Gastrocnemius medialis (tissue), 4 donors: ENCODE measurements at regions not wholly inside any gene's neighbourhood (a gene's known extent, or its start where the extent isn't known, plus 50 kb on each side); places are given as distances from the start of the nearest gene placed in this dataset.
A peak's percentile ranks its signal among the peaks of the same experiment; 100 is the strongest.

Experiments used
- ATAC-seq, 2 donors: fragments of 150-250 bp; one replicate each; pipeline ENCODE4 v1.9.1; 2016
- DNase-seq, 2 donors: peaks; one replicate each; pipeline ENCODE4 v3.0.0-alpha.2; 2019
- H3K27ac ChIP-seq, 4 donors: fragments of 200-600 bp; sonication (generic); 1 replicate in 1 of 4; 2 replicates in 3 of 4; pipeline ENCODE4 v1.5.1; 2016 to 2018; ENCODE audit warnings: mild to moderate bottlenecking in 2 of 4, moderate library complexity in 1 of 4
- H3K27me3 ChIP-seq, 3 donors: fragments of 200-600 bp; sonication (generic) in 2 of 3; 1 replicate in 1 of 3; 2 replicates in 2 of 3; pipeline versions ENCODE4 v1.5.1 to v1.6.0; 2016 to 2019; ENCODE audit warnings: mild to moderate bottlenecking in 1 of 3, moderate library complexity in 1 of 3
- H3K36me3 ChIP-seq, 2 donors: fragments of 200-600 bp; sonication (generic) in 1 of 2; one replicate each; pipeline ENCODE4 v1.5.1; 2017 to 2018
- H3K4me1 ChIP-seq, 2 donors: fragments of 200-600 bp; sonication (generic) in 1 of 2; one replicate each; pipeline ENCODE4 v1.5.1; 2016 to 2017; ENCODE audit warnings: mild to moderate bottlenecking in 2 of 2
- H3K4me3 ChIP-seq, 4 donors: fragments of 200-600 bp; sonication (generic) in 3 of 4; 1 replicate in 1 of 4; 2 replicates in 3 of 4; pipeline ENCODE4 v1.5.1; 2016 to 2019; ENCODE audit warnings: mild to moderate bottlenecking in 2 of 4
- H3K9me3 ChIP-seq, 3 donors: fragments of 200-600 bp; sonication (generic) in 2 of 3; 1 replicate in 1 of 3; 2 replicates in 2 of 3; pipeline ENCODE4 v1.5.1; 2016 to 2019
- POLR2A ChIP-seq, 2 donors: fragments of 450-650 bp; IDR thresholded peaks; one replicate each; pipeline ENCODE4 v1.6.1; 2017; ENCODE audit warnings: antibody characterized with exemption in 2 of 2, mild to moderate bottlenecking in 2 of 2, moderate library complexity in 2 of 2
- in situ Hi-C, 4 donors: fragments of 200-750 bp; cut with MboI; loops; one replicate each; pipeline versions ENCODE4 v1.15.0 to v1.8.0; 2017; ENCODE audit warnings: low sequenced_read_pairs in 4 of 4
- intact Hi-C: fragments of 100-400 bp; cut with DNase I; formaldehyde crosslinking; loops from one replicate; pipeline ENCODE4 v1.15.1; 2023; ENCODE audit warnings: low total_unique reads
- TF ChIP-seq, protein P1 (sequence below), 5 experiments: fragments of 450-650 bp in 3 of 5; fragments of 200-600 bp in 2 of 5; sonication (generic) in 2 of 5; IDR thresholded peaks in 4 of 5; conservative IDR thresholded peaks in 1 of 5; 1 replicate in 4 of 5; 2 replicates in 1 of 5; pipeline ENCODE4 v1.5.1; 2016 to 2019; ENCODE audit warnings: antibody characterized with exemption in 5 of 5, mild to moderate bottlenecking in 3 of 5, moderate library complexity in 3 of 5

DNA sequence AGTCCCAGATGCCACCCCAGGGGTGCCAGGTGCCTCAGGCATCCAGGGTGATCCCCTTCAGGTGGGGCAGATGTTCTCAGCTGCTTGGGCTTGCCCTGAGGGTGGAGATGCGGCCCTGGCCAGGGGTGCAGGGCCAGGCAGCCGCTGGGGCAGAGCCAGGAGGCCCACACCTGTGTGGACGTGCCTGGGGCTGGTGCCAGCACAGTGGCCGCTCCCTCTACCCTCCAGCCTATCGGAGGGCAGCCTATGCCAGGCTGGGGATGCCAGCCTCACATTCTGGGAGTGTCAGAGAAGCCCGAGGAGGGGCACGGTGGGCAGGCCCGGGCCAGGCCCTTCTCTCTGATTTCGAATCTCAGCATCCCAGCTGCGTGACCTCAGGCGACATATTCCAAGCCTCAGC is 96.5 kb upstream of the WNT4 start:
- TF ChIP-seq, protein P1, sequence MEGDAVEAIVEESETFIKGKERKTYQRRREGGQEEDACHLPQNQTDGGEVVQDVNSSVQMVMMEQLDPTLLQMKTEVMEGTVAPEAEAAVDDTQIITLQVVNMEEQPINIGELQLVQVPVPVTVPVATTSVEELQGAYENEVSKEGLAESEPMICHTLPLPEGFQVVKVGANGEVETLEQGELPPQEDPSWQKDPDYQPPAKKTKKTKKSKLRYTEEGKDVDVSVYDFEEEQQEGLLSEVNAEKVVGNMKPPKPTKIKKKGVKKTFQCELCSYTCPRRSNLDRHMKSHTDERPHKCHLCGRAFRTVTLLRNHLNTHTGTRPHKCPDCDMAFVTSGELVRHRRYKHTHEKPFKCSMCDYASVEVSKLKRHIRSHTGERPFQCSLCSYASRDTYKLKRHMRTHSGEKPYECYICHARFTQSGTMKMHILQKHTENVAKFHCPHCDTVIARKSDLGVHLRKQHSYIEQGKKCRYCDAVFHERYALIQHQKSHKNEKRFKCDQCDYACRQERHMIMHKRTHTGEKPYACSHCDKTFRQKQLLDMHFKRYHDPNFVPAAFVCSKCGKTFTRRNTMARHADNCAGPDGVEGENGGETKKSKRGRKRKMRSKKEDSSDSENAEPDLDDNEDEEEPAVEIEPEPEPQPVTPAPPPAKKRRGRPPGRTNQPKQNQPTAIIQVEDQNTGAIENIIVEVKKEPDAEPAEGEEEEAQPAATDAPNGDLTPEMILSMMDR (IDR thresholded peaks at IDR 0.05 in 4 of 5, conservative IDR thresholded peaks at IDR 0.05 in 1 of 5): no peak
- no peak for TF ChIP-seq POLR2A (IDR thresholded peaks at IDR 0.05)
- intact Hi-C loops: no loop called here
- H3K4me3 ChIP-seq: no peak overlapping the region
- ATAC-seq (no peak), DNase-seq (no peak)
- in situ Hi-C loops: no loop called here
- H3K4me1 ChIP-seq: no peaks in the 10 kb centered on the region
- no peaks in the 10 kb centered on the region for H3K9me3 ChIP-seq
- no peak overlapping the region for H3K27ac ChIP-seq
- H3K27me3 ChIP-seq: peaks cover 0 to 14% (median 8%) of the 10 kb centered on the region in 3 donors
- no peaks in the 10 kb centered on the region for H3K36me3 ChIP-seq

DNA sequence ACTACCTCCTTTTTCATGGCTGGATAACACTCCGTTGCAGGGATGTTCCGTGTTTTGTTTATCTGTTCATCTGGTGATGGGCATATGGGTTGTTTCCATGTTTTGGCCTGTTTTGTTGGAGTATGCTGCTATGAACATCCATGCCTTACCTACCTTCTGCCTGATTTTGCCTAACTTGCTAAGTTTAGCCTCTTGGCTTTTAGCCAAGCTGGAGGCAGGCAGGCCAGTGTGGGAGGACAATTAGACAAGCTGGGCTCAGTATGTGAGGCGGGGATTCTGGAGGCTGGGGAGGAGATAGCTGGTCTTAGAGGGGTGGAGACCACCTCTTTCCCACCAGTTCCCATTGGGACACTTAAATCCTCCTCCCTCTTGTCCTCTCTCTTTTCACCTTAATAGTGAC is 98.4 kb upstream of the WNT4 start:
- intact Hi-C loops: loop anchor here (10.0 kb wide), 1 partner anchor 324 kb away; the partner anchor contains the start of gene EPHA8
- DNase-seq (no peak), ATAC-seq (no peak)
- H3K4me1 ChIP-seq: no peaks in the 10 kb centered on the region
- H3K27me3 ChIP-seq: peaks cover 0 to 2% (median under 1%) of the 10 kb centered on the region in 3 donors
- in situ Hi-C loops: no loop called here
- TF ChIP-seq, protein P1 (IDR thresholded peaks at IDR 0.05 in 4 of 5, conservative IDR thresholded peaks at IDR 0.05 in 1 of 5): no peak
- H3K27ac ChIP-seq: no peak overlapping the region
- H3K9me3 ChIP-seq: no peaks in the 10 kb centered on the region
- H3K4me3 ChIP-seq: no peak overlapping the region
- no peaks in the 10 kb centered on the region for H3K36me3 ChIP-seq

DNA sequence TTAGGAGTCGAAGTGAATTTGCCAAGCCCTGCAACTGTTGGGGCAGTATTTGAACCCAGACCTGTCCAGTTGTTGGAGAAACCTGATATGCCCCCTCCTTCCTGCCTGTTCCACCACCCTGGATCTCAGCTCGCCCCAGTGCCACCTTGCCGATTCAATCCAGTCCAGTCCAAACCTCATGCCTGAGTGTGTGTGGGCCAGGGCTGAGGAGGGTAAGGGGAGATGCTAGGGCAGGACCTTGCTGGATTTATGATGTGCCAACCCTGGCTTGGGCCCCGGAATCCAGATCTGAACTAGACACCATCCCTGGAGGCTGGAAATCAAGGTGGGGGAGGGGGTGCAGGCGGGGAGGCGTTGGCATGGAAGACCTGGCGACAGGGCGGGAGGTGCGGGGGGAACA is 98.9 kb upstream of the WNT4 start:
- Histone ChIP-seq H3K27ac (no peak overlapping the region), H3K36me3 (no peaks in the 10 kb centered on the region), H3K9me3 (no peaks in the 10 kb centered on the region), H3K4me3 (no peak overlapping the region), H3K4me1 (no peaks in the 10 kb centered on the region), H3K27me3 (no peaks in the 10 kb centered on the region)
- intact Hi-C loops: loop anchor here (10.0 kb wide), 1 partner anchor 323 kb away; the partner anchor contains the start of gene EPHA8
- in situ Hi-C loops: no loop called here
- DNase-seq: peak in 1 of 2 donors; percentile 14
- ATAC-seq: no peak
- TF ChIP-seq, protein P1 (IDR thresholded peaks at IDR 0.05 in 4 of 5, conservative IDR thresholded peaks at IDR 0.05 in 1 of 5): no peak
- no peak for TF ChIP-seq POLR2A (IDR thresholded peaks at IDR 0.05)

DNA sequence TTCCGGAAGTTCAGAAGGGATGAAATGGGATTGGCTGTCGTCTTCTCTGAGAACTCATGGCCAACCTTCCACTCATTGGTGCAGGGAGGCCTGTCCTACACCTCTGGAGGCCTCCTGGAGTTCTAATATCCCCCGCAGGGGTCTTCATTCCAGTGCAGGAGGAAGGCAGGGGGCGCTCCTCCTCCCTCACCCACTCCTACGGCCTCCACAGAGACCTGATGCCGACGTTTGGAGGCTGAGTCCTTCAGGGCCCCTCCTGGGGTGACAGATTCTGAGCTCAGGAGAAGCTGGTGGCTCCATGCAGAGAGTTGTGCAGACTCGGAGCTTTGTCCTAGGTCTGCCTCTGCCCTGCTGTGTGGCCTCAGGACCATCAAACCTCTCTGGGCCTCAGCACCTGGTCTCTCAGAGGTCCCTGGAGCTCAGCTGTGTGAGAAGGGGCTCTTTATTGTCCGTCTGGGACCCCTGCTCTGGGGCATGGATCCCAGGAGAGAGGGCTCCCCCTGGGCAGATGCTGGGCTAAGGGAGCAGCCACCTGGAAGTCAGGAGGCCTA is 102.3 kb upstream of the WNT4 start:
- Histone ChIP-seq H3K27ac (no peak overlapping the region), H3K36me3 (no peaks in the 10 kb centered on the region), H3K9me3 (no peaks in the 10 kb centered on the region), H3K4me1 (peaks cover 0 to 4% of the 10 kb centered on the region in 2 donors), H3K27me3 (peaks cover 0 to 5% (median 0%) of the 10 kb centered on the region in 3 donors), H3K4me3 (no peak overlapping the region)
- no peak for DNase-seq
- intact Hi-C loops (loop anchor here (10.0 kb wide), 1 partner anchor 320 kb away; the partner anchor contains the start of gene EPHA8), in situ Hi-C loops (no loop called here)
- no peak for ATAC-seq
- TF ChIP-seq POLR2A (IDR thresholded peaks at IDR 0.05): no peak
- TF ChIP-seq, protein P1 (IDR thresholded peaks at IDR 0.05 in 4 of 5, conservative IDR thresholded peaks at IDR 0.05 in 1 of 5): no peak

DNA sequence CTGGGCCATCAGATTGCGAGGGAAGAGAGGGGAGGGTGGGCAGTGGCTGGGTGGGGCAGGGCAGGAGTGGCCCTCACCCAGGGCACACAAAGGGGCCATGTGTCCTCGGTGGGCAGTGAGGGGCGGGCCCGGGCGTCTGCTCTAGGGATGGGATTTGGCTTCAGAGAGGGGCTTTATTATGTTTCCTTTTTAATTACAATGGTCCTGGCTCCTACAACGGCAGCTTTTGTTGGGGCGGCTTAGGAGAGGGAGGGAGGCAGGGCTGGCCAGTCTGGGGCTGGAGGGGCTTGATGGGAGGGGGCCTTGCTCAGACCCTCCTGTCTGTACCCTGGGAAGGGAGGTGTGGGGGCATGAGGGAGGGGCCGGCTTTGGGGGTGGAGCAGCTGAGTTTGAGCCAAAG is 102.8 kb upstream of the WNT4 start:
- H3K27ac ChIP-seq: no peak overlapping the region
- no peak for DNase-seq
- intact Hi-C loops: loop anchor here (10.0 kb wide), 1 partner anchor 319 kb away; the partner anchor contains the start of gene EPHA8
- ATAC-seq: no peak
- no peaks in the 10 kb centered on the region for H3K9me3 ChIP-seq
- no peak overlapping the region for H3K4me3 ChIP-seq
- in situ Hi-C loops: no loop called here
- no peaks in the 10 kb centered on the region for H3K36me3 ChIP-seq
- H3K27me3 ChIP-seq: peaks cover 0 to 7% (median 0%) of the 10 kb centered on the region in 3 donors
- peaks cover 0 to 4% of the 10 kb centered on the region in 2 donors for H3K4me1 ChIP-seq
- TF ChIP-seq, protein P1 (IDR thresholded peaks at IDR 0.05 in 4 of 5, conservative IDR thresholded peaks at IDR 0.05 in 1 of 5): no peak
- no peak for TF ChIP-seq POLR2A (IDR thresholded peaks at IDR 0.05)
